Epidermal melanocyte (primary cell): ENCODE measurements at regions not wholly inside any gene's neighbourhood (a gene's known extent, or its start where the extent isn't known, plus 50 kb on each side); places are given as distances from the start of the nearest gene placed in this dataset.
"Not testable (repeated sequence)": the region's sequence is repeated elsewhere in the genome, so short reads cannot be mapped to it uniquely, and the experiment has no call there.

Source experiments
- DNase-seq: peaks from one replicate; pipeline ENCODE4 v3.0.0; 2011; ENCODE audit warnings: low spot score; ENCODE audit not compliant: insufficient read length

- no peak for DNase-seq
Measured at GRCh38 chr2:13667415-13667757, 950.6 kb downstream of the TRIB2 start.

DNA sequence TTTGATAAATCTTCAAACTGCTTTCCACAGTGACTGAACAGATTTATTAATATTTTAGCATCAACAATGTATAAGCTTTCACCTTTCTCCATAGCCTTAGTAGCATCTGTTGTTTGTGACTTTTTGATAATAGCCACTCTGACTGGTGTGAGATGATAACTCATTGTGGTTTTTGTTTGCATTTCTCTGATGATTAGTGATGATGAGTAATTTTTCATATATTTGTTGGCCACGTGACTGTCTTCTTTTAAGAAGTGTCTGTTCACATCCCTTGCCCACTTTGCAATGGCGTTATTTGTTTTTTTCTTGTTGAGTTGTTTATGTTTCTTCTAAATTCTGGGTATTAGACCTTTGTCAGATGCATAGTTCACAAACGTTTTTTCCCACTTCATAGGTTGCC lies 952.9 kb downstream of the TRIB2 start:
- DNase-seq = no peak

- DNase-seq = not testable (repeated sequence)
Measured at GRCh38 chr2:13673821-13674220, 957.1 kb downstream of the TRIB2 start.

GRCh38 chr2:13676269-13676668 lies 956.2 kb upstream of the LRATD1 start:
- DNase-seq = no peak

GRCh38 chr2:13681936-13682335 lies 950.6 kb upstream of the LRATD1 start:
- DNase-seq = no peak

GRCh38 chr2:13682540-13683272 lies 949.8 kb upstream of the LRATD1 start:
- DNase-seq = no peak

DNA sequence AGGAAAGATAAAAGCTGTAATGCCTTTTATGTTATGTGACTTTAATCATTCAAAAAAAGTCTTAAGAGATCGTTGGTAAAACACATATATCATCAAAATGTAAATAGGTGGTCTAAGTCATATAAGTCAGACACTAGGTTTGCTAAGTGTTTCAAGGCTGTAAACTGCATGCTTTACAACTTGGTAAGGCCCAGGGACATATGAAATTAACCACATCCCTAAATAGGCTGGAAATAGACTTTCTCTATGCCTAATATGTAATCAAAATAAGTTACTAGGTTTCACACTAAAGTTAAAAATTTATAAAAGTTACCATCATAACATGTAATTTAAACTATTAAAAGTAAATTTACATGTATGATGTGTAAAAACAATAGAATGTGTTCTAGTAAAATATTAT lies 946.3 kb upstream of the LRATD1 start:
- no peak for DNase-seq

DNA sequence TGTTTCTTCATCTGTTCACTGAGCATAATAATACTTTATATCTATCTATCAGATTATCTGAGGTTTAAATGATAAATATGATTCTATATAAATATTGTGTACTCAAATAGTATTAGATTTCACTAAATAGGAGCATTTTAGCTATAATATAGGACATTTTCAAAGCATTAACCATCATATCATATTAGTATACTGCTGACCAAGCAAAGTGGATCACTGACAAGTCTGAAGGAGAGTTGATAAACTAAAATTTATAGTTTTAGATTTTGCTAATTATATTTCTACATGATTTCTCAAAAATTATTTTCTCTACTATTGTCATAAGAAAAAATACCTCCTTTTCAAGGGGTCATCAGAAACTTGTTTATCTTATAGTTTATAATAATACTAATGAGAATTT lies 937.8 kb upstream of the LRATD1 start:
- no peak for DNase-seq

DNA sequence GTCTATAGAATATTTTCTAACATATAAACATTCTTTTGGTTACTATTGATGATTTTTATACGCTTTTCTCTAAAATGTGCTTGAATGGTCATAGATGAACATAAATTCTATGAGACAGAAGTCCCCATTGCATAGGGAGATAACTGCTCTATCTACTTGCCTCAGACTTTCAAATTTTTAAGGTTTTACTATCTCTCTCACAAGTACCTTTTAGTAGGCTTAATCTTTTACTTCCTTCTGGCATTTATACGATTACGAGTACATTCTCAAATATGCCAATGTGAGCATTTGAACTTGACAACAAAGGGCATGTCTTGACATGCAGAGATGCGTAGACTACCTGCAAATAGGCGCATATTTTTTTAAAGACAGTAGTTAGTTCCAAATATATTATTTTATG lies 935.9 kb upstream of the LRATD1 start:
- DNase-seq = no peak

DNA sequence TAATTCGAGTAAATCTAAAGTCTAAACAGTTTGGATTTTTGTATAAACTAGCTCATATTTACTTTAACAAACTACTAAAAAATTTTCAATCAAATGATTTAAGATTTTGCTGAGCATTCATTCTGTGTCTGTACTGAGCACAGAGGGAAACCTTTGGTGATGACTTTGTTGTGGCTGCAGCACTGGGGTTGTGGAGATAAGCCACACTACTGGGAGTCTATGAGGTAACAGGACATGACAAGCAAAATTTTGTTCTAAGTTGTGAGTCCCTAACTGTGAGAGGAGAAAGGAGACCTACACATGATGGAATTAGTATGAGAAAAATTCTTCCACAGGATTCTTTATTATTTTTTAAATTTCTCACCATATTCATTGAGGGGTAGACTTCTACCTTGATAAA lies 933.7 kb upstream of the LRATD1 start:
- no peak for DNase-seq

- DNase-seq = not testable (repeated sequence)
Measured at GRCh38 chr2:13699939-13700338, 932.6 kb upstream of the LRATD1 start.

DNA sequence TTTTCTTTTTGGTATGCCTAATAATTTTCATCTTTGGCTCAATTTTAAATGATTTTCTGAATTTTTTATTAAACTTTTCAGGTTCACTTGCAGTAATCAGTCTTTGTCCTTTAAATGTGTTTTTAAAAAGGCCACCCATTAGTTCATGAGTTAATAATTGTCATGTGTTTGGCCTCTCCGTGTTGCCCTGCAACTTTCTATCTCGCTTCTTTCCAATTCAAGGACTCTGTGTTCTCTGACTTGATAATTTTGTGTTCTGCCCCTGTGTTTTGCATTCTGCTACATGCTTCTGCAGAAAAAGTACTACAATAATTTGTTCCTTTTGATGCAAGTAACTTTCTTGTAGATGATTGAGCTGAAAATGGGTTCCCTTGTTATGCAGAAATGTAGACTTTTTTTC lies 921.4 kb upstream of the LRATD1 start:
- DNase-seq = no peak

DNA sequence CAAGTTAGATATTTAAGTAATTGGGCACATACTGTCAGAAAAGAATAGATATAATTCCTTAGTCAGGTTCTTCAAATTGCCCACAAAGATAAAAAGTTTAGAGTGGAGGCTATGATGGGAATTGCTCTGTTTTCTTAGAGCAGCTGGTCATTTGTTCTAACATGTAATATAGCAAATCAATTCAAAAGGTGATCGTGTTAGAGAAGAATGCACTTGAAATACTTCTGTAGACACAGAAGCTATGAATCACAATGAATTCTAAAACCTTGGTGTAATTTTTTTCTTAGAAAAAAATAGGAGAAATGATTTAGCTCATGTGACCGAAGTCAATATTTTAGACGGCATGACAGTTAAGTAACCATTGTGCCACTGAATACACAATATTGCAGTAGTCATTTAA lies 918.1 kb upstream of the LRATD1 start:
- DNase-seq = no peak

- DNase-seq = no peak
Measured at GRCh38 chr2:13725945-13726344, 906.6 kb upstream of the LRATD1 start.

- no peak for DNase-seq
Measured at GRCh38 chr2:13745330-13745729, 887.2 kb upstream of the LRATD1 start.

- DNase-seq = no peak
Measured at GRCh38 chr2:13751955-13752354, 880.6 kb upstream of the LRATD1 start.

- DNase-seq = no peak
Measured at GRCh38 chr2:13758412-13758811, 874.1 kb upstream of the LRATD1 start.

DNA sequence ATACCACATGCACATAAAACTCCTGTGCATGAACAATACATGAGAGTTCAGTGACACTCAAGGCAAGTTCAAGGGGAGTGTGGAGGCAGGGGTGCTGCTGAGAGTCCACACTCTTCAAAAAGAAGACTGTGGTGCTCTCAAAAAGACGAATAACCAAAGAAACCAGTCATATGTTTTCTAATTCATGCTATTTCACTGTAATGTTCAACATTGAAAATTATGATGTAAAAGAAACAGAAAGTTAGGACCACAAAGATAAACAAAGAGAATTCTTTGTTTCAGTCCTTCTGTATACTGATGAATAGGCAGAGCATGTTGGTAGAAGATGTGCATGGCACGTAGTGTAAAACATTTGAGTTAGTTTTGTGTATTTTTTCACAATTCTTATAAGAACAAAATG lies 864.2 kb upstream of the LRATD1 start:
- no peak for DNase-seq

- DNase-seq = no peak
Measured at GRCh38 chr2:13770279-13770678, 862.2 kb upstream of the LRATD1 start.

DNA sequence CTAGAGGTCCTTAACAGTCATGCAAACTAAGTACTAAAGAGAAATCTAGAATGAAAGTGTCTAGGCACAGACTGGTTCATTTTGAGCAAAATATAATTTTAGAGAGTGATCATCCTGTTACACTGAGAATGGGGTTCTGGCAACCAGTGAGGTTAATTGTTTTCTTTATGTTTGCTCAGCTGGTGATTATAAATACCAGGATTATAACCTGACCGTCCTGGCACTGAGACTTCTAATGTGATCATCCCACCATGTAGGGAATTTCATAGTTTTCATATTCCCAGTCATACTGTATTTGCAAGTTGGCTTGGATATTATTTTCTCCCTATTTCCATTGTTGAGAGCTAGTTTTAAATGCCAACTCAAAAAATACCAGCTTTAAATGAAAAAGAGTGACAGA lies 852.5 kb upstream of the LRATD1 start:
- no peak for DNase-seq

DNA sequence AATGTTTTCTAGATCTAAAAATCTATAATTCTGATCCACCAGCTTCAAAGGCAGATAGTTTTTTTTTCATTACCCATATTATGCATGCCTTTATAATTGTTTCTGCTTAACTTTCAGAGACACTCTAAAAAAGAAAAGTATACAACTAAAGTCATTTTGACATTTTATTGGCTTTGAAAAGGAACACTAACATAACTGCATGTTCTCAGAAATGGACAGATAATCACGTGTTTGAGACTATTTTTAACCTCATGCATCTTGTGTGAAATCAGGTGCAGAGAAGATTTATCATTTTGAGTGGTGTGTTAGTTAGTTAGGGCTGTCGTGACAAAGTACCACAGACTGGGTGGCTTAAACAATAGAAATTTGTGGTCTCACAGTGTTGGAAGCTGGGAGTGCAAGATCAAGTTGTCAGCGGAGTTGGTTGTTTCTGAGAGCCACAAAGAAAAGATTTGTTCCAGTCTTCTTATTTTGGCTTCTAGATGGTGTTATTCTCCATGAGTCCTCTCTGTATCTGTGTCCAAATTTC lies 841.4 kb upstream of the LRATD1 start:
- DNase-seq = no peak

DNA sequence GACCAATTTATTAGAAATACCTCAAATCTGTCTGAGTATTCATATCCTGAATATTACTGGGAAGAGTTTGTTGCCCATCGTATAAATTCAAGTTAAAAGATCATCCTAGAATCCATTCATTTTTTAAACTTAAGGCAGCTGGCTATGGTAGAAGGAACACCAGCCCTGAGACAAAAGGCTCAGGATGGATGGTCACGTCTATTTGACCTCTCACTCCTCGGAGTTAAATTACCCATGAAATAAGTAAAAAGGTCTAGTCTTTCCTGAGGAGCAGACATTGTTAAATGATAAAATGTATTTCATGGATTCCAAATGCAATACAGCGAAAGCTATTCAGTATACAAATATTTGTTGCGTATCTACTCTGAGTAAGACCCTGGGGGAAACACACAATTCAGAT lies 826.0 kb upstream of the LRATD1 start:
- no peak for DNase-seq

GRCh38 chr2:13813236-13813635 lies 819.3 kb upstream of the LRATD1 start:
- no peak for DNase-seq

DNA sequence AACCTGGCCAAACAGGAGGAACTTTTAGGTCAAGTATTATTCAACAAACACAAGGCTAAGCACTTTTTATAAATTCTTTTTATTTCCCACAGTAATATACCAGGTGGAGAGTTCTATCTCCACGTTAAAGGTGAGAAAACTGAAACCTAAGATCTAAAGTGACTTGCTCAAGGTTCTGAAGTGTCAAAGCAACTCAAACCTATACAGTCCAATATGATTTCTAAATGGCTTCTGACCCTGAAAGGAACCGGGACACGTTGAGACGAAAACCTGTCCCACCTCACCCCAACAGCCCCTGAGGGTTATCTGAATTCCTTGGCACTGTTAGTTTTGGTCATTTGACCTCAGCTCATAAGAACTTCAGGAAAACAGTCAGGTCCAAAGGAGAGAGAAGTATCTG lies 814.5 kb upstream of the LRATD1 start:
- DNase-seq = no peak
